EL (cell line): ENCODE measurements at regions not wholly inside any gene's neighbourhood (a gene's known extent, or its start where the extent isn't known, plus 50 kb on each side); places are given as distances from the start of the nearest gene placed in this dataset.
"Not testable (repeated sequence)": the region's sequence is repeated elsewhere in the genome, so short reads cannot be mapped to it uniquely, and the experiment has no call there.

Source experiments
- DNase-seq: peaks from one replicate; pipeline ENCODE4 v3.0.0-alpha.2; 2016

GRCh38 chr2:58794103-58794502 lies 553.0 kb upstream of the FANCL start:
- no peak for DNase-seq

- no peak for DNase-seq
Observed at GRCh38 chr2:58788402-58788801, 547.3 kb upstream of the FANCL start.

GRCh38 chr2:58770846-58771245 lies 529.7 kb upstream of the FANCL start:
- DNase-seq: no peak

- no peak for DNase-seq
Observed at GRCh38 chr2:58769864-58770234, 528.7 kb upstream of the FANCL start.

- DNase-seq: no peak
Observed at GRCh38 chr2:58769111-58769863, 528.2 kb upstream of the FANCL start.

- DNase-seq: no peak
Observed at GRCh38 chr2:58768715-58769080, 527.6 kb upstream of the FANCL start.

- no peak for DNase-seq
Observed at GRCh38 chr2:58767828-58768714, 526.9 kb upstream of the FANCL start.

- DNase-seq: no peak
Observed at GRCh38 chr2:58764338-58765104, 523.4 kb upstream of the FANCL start.

GRCh38 chr2:58762176-58762781 lies 521.2 kb upstream of the FANCL start:
- peak; percentile 69 for DNase-seq

- no peak for DNase-seq
Observed at GRCh38 chr2:58757971-58758370, 516.8 kb upstream of the FANCL start.

GRCh38 chr2:58756336-58756735 lies 515.2 kb upstream of the FANCL start:
- no peak for DNase-seq

GRCh38 chr2:58752507-58752906 lies 511.4 kb upstream of the FANCL start:
- DNase-seq: not testable (repeated sequence)

GRCh38 chr2:58751676-58752075 lies 510.6 kb upstream of the FANCL start:
- DNase-seq: not testable (repeated sequence)

GRCh38 chr2:58749041-58749440 lies 507.9 kb upstream of the FANCL start:
- no peak for DNase-seq

GRCh38 chr2:58745334-58745733 lies 504.2 kb upstream of the FANCL start:
- DNase-seq: not testable (repeated sequence)

- no peak for DNase-seq
Observed at GRCh38 chr2:58740426-58740825, 499.3 kb upstream of the FANCL start.

GRCh38 chr2:58739033-58739432 lies 497.9 kb upstream of the FANCL start:
- no peak for DNase-seq

- peak; percentile 8 for DNase-seq
Observed at GRCh38 chr2:58734365-58734764, 493.2 kb upstream of the FANCL start.

GRCh38 chr2:58732999-58733398 lies 491.9 kb upstream of the FANCL start:
- DNase-seq: no peak

- DNase-seq: no peak
Observed at GRCh38 chr2:58731488-58731869, 490.4 kb upstream of the FANCL start.

GRCh38 chr2:58730764-58731487 lies 489.8 kb upstream of the FANCL start:
- no peak for DNase-seq

GRCh38 chr2:58727981-58728656 lies 487.0 kb upstream of the FANCL start:
- DNase-seq: no peak
